H9 (cell line): ENCODE measurements at regions not wholly inside any gene's neighbourhood (a gene's known extent, or its start where the extent isn't known, plus 50 kb on each side); places are given as distances from the start of the nearest gene placed in this dataset.

Source experiments
- DNase-seq: peaks from one replicate; pipeline ENCODE4 v3.0.0-alpha.2; 2017
- H2AFZ ChIP-seq: one replicate; pipeline ENCODE4 v1.6.1; 2013; ENCODE audit warnings: mild to moderate bottlenecking, low read length, control low read depth, moderate library complexity
- H2AK5ac ChIP-seq: 2 replicates; pipeline ENCODE4 v1.6.1; 2013; ENCODE audit warnings: low read length, control low read depth, mixed read lengths; ENCODE audit not compliant: insufficient read length
- H2BK120ac ChIP-seq: one replicate; pipeline ENCODE4 v1.6.1; 2013; ENCODE audit warnings: low read depth, mild to moderate bottlenecking, low read length, control low read depth, inconsistent platforms; ENCODE audit not compliant: poor library complexity, severe bottlenecking
- H2BK12ac ChIP-seq: 2 replicates; pipeline ENCODE4 v1.6.1; 2013; ENCODE audit warnings: low read length, control low read depth, mixed read lengths, low read depth; ENCODE audit not compliant: insufficient read length
- H2BK15ac ChIP-seq: 2 replicates; pipeline ENCODE4 v1.6.1; 2013; ENCODE audit warnings: low read depth, low read length, control low read depth
- H2BK20ac ChIP-seq: one replicate; pipeline ENCODE4 v1.6.1; 2013; ENCODE audit warnings: low read depth, mild to moderate bottlenecking, low read length, control low read depth, inconsistent platforms; ENCODE audit not compliant: poor library complexity, severe bottlenecking
- H2BK5ac ChIP-seq: 2 replicates; pipeline ENCODE4 v1.6.1; 2013; ENCODE audit warnings: low read length, control low read depth, mixed read lengths; ENCODE audit not compliant: insufficient read length
- H3K14ac ChIP-seq: 2 replicates; pipeline ENCODE4 v1.6.1; 2013; ENCODE audit warnings: low read length, control low read depth; ENCODE audit not compliant: insufficient read depth
- H3K18ac ChIP-seq: 2 replicates; pipeline ENCODE4 v1.6.1; 2013; ENCODE audit warnings: low read depth, mild to moderate bottlenecking, mixed read lengths, low read length, control low read depth; ENCODE audit not compliant: insufficient read length
- H3K23ac ChIP-seq: 2 replicates; pipeline ENCODE4 v1.6.1; 2013; ENCODE audit warnings: low read length, control low read depth, mixed read lengths, low read depth; ENCODE audit not compliant: insufficient read length
- H3K23me2 ChIP-seq: 2 replicates; pipeline ENCODE4 v1.6.1; 2013; ENCODE audit warnings: low read depth, mild to moderate bottlenecking, mixed read lengths, low read length, control low read depth; ENCODE audit not compliant: insufficient read length, poor library complexity, severe bottlenecking
- H3K27ac ChIP-seq: 2 replicates; pipeline ENCODE4 v1.5.1; 2013; ENCODE audit warnings: low read length, control low read depth, mixed read lengths, low read depth; ENCODE audit not compliant: insufficient read length
- H3K27me3 ChIP-seq: 2 replicates; pipeline ENCODE4 v1.6.1; 2013; ENCODE audit warnings: low read length, control low read depth, inconsistent platforms; ENCODE audit not compliant: insufficient read depth
- H3K4ac ChIP-seq: 2 replicates; pipeline ENCODE4 v1.6.1; 2013; ENCODE audit warnings: low read depth, mild to moderate bottlenecking, control low read depth, inconsistent platforms, low read length, moderate library complexity
- H3K4me1 ChIP-seq: 2 replicates; pipeline ENCODE4 v1.6.1; 2013; ENCODE audit warnings: low read length, control low read depth, inconsistent platforms; ENCODE audit not compliant: insufficient read depth
- H3K4me2 ChIP-seq: 2 replicates; pipeline ENCODE4 v1.6.1; 2013; ENCODE audit warnings: low read length, control low read depth, mixed read lengths; ENCODE audit not compliant: insufficient read length, insufficient read depth
- H3K56ac ChIP-seq: 2 replicates; pipeline ENCODE4 v1.6.1; 2013; ENCODE audit warnings: low read depth, mild to moderate bottlenecking, mixed read lengths, low read length, control low read depth; ENCODE audit not compliant: insufficient read length
- H3K79me1 ChIP-seq: 2 replicates; pipeline ENCODE4 v1.6.1; 2013; ENCODE audit warnings: low read depth, mild to moderate bottlenecking, moderate library complexity, low read length, control low read depth, inconsistent platforms; ENCODE audit not compliant: insufficient read depth, poor library complexity, severe bottlenecking
- H3K79me2 ChIP-seq: 2 replicates; pipeline ENCODE4 v1.6.1; 2013; ENCODE audit warnings: low read length, control low read depth, inconsistent platforms; ENCODE audit not compliant: insufficient read depth
- H3K9ac ChIP-seq: 2 replicates; pipeline ENCODE4 v1.6.1; 2013; ENCODE audit warnings: low read length, control low read depth, mixed read lengths; ENCODE audit not compliant: insufficient read length; ENCODE audit errors: extremely low read depth
- H3K9me3 ChIP-seq: one replicate; pipeline ENCODE4 v1.6.1; 2013; ENCODE audit warnings: low read depth, low read length, inconsistent platforms; ENCODE audit not compliant: control insufficient read depth
- H3T11ph ChIP-seq: one replicate; pipeline ENCODE4 v1.6.1; 2013; ENCODE audit warnings: mild to moderate bottlenecking, low read length, control low read depth, inconsistent platforms
- H4K20me1 ChIP-seq: one replicate; pipeline ENCODE4 v1.6.1; 2013; ENCODE audit not compliant: control insufficient read depth, insufficient read length, insufficient read depth
- H4K5ac ChIP-seq: 2 replicates; pipeline ENCODE4 v1.6.1; 2013; ENCODE audit warnings: low read depth, mild to moderate bottlenecking, mixed read lengths, low read length, control low read depth; ENCODE audit not compliant: insufficient read length
- H4K8ac ChIP-seq: replicated peaks from 2 replicates; pipeline ENCODE4 v1.6.1; 2013; ENCODE audit warnings: low read length, control low read depth, mixed read lengths, low read depth; ENCODE audit not compliant: insufficient read length
- H4K91ac ChIP-seq: 2 replicates; pipeline ENCODE4 v1.6.1; 2013; ENCODE audit warnings: low read depth, mild to moderate bottlenecking, moderate library complexity, mixed read lengths, low read length, control low read depth; ENCODE audit not compliant: insufficient read length
- H3K27ac Mint-ChIP-seq, 3 experiments: 2 replicates in 2 of 3; 3 replicates in 1 of 3; pipeline ENCODE4 v1.8.0; 2020 to 2021; ENCODE audit warnings: mixed read lengths in 3 of 3, mild to moderate bottlenecking in 1 of 3, moderate library complexity in 1 of 3
- H3K27me3 Mint-ChIP-seq: 2 replicates; pipeline ENCODE4 v1.8.0; 2021; ENCODE audit warnings: low read depth, mild to moderate bottlenecking, moderate library complexity, mixed read lengths
- H3K36me3 Mint-ChIP-seq, 3 experiments: 2 replicates in 2 of 3; 3 replicates in 1 of 3; pipeline ENCODE4 v1.8.0; 2020 to 2021; ENCODE audit warnings: low read depth in 3 of 3, mixed read lengths in 3 of 3; ENCODE audit not compliant: insufficient read depth in 1 of 3
- H3K4me1 Mint-ChIP-seq, 2 experiments: 2 replicates each; pipeline ENCODE4 v1.8.0; 2020; ENCODE audit warnings: mixed read lengths in 2 of 2
- H3K4me3 Mint-ChIP-seq, 2 experiments: 2 replicates in 1 of 2; 3 replicates in 1 of 2; pipeline ENCODE4 v1.8.0; 2020 to 2021; ENCODE audit warnings: mild to moderate bottlenecking in 2 of 2, mixed read lengths in 2 of 2, moderate library complexity in 1 of 2
- H3K9me3 Mint-ChIP-seq, 2 experiments: 2 replicates in 1 of 2; 3 replicates in 1 of 2; pipeline ENCODE4 v1.8.0; 2020; ENCODE audit warnings: mild to moderate bottlenecking in 2 of 2, mixed read lengths in 2 of 2, moderate library complexity in 1 of 2
- WGBS: extraction: QIAGEN DNeasy Blood & Tissue Kit; methylation state at CpG from one replicate; pipeline ENCODE4 v1.1.7; 2013; ENCODE audit warnings: missing lambda C conversion rate, low lambda C conversion rate, mixed read lengths; ENCODE audit not compliant: insufficient read length; ENCODE audit errors: extremely low coverage; 5-methylcytosine and 5-hydroxymethylcytosine counted together
- TF ChIP-seq, protein P1 (sequence below): fragments of 200-600 bp; sonication (generic); conservative IDR thresholded peaks from 3 replicates; pipeline ENCODE4 v1.8.0; 2021; ENCODE audit warnings: antibody characterized with exemption, mild to moderate bottlenecking

DNA sequence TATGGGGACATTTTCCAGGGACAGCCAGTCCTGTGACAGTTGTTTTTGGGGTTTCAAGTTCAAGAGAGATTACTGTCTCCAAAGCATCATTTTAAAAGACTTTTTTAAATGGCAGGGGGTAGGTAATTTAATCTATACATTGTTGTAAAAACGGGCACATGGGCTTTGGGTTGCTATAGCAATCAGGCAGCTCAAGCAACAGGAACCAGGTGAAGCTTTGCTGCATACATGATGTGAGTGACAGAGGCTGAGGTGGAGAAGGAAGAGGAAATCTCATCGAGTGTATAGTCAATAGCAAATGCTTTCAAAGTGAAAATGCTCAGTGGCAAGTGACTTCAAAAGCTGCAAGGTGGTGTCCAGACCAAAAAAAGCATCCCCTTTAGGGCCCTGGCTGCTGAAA lies 277.4 kb upstream of the JAG1 start:
- Histone ChIP-seq H3K27ac (no peak overlapping the region), H3K4ac (no peak overlapping the region), H3K4me1 (peaks cover 3% of the 10 kb centered on the region; the same call in 1 of the 2 replicates), H4K91ac (no peak overlapping the region), H4K5ac (no peak overlapping the region), H2BK120ac (no peak overlapping the region), H3K79me2 (no peaks in the 10 kb centered on the region), H3K9ac (no peak overlapping the region), H3K23me2 (no peaks in the 10 kb centered on the region), H3T11ph (no peak overlapping the region), H2BK12ac (no peak overlapping the region), H3K14ac (no peak overlapping the region), H4K8ac (no peak overlapping the region), H2BK15ac (no peak overlapping the region), H3K79me1 (no peaks in the 10 kb centered on the region), H3K9me3 (no peaks in the 10 kb centered on the region), H4K20me1 (no peaks in the 10 kb centered on the region), H2AFZ (no peak overlapping the region), H2AK5ac (no peak overlapping the region), H3K18ac (no peak overlapping the region), H3K4me2 (no peak overlapping the region), H2BK5ac (no peak overlapping the region), H3K56ac (no peak overlapping the region), H2BK20ac (no peak overlapping the region), H3K23ac (no peak overlapping the region), H3K27me3 (no peaks in the 10 kb centered on the region)
- TF ChIP-seq, protein P1, sequence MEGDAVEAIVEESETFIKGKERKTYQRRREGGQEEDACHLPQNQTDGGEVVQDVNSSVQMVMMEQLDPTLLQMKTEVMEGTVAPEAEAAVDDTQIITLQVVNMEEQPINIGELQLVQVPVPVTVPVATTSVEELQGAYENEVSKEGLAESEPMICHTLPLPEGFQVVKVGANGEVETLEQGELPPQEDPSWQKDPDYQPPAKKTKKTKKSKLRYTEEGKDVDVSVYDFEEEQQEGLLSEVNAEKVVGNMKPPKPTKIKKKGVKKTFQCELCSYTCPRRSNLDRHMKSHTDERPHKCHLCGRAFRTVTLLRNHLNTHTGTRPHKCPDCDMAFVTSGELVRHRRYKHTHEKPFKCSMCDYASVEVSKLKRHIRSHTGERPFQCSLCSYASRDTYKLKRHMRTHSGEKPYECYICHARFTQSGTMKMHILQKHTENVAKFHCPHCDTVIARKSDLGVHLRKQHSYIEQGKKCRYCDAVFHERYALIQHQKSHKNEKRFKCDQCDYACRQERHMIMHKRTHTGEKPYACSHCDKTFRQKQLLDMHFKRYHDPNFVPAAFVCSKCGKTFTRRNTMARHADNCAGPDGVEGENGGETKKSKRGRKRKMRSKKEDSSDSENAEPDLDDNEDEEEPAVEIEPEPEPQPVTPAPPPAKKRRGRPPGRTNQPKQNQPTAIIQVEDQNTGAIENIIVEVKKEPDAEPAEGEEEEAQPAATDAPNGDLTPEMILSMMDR, result no peak
- Mint-ChIP-seq H3K27me3 (no peaks in the 10 kb centered on the region), H3K4me3 (no peak overlapping the region), H3K27ac (no peak overlapping the region), H3K36me3 (no peaks in the 10 kb centered on the region), H3K4me1 (peaks cover 15 to 35% of the 10 kb centered on the region in 2 experiments), H3K9me3 (no peaks in the 10 kb centered on the region)
- no peak for DNase-seq
- no CpG with 5 or more reads among the region's 2 CpGs for WGBS
